ENCODE measurements at regions not wholly inside any gene's neighbourhood (a gene's known extent, or its start where the extent isn't known, plus 50 kb on each side); places are given as distances from the start of the nearest gene placed in this dataset.

- no peaks in the 10 kb centered on the region for H3K9me3 ChIP-seq
- intact Hi-C loops (cut with DNase I): no loop called here
- no peaks in the 10 kb centered on the region for H3K4me1 ChIP-seq
- H3K36me3 ChIP-seq: no peaks in the 10 kb centered on the region
- H3K4me3 ChIP-seq: no peak overlapping the region
- no peak for DNase-seq
- no peaks in the 10 kb centered on the region for H3K27me3 ChIP-seq
- TF ChIP-seq POLR2A (IDR thresholded peaks at IDR 0.05): no peak
- TF ChIP-seq CTCF (IDR thresholded peaks at IDR 0.05): no peak
- TF ChIP-seq POLR2AphosphoS5 (IDR thresholded peaks at IDR 0.05): no peak
- no peak for TF ChIP-seq EP300 (IDR thresholded peaks at IDR 0.05)
- WGBS, 2 donors: 11 to 52% methylated on average over 4 of the region's 4 CpGs
- no peak overlapping the region for H3K27ac ChIP-seq
These were observed 108.1 kb downstream of the AQP4 start for GRCh38 chr18:26757263-26758019.

GRCh38 chr18:26756556-26756955 lies 109.0 kb downstream of the AQP4 start:
- Histone ChIP-seq H3K36me3 (no peaks in the 10 kb centered on the region), H3K27ac (no peak overlapping the region), H3K9me3 (no peaks in the 10 kb centered on the region), H3K27me3 (no peaks in the 10 kb centered on the region), H3K4me1 (no peaks in the 10 kb centered on the region), H3K4me3 (no peak overlapping the region)
- intact Hi-C loops (cut with DNase I): no loop called here
- no peak for DNase-seq
- WGBS, 2 donors: 28 to 72% methylated on average over 2 of the region's 2 CpGs
- no peak for TF ChIP-seq EP300 (IDR thresholded peaks at IDR 0.05)
- TF ChIP-seq POLR2AphosphoS5 (IDR thresholded peaks at IDR 0.05): no peak
- no peak for TF ChIP-seq CTCF (IDR thresholded peaks at IDR 0.05)
- no peak for TF ChIP-seq POLR2A (IDR thresholded peaks at IDR 0.05)

- TF ChIP-seq CTCF (IDR thresholded peaks at IDR 0.05) (no peak), EP300 (IDR thresholded peaks at IDR 0.05) (no peak), POLR2AphosphoS5 (IDR thresholded peaks at IDR 0.05) (no peak), POLR2A (IDR thresholded peaks at IDR 0.05) (no peak)
- no peaks in the 10 kb centered on the region for H3K4me1 ChIP-seq
- H3K27me3 ChIP-seq: no peaks in the 10 kb centered on the region
- 23 to 64% methylated on average over 10 of the region's 10 CpGs for WGBS, 2 donors
- intact Hi-C loops (cut with DNase I): no loop called here
- H3K27ac ChIP-seq: no peak overlapping the region
- DNase-seq: no peak
- H3K36me3 ChIP-seq: no peaks in the 10 kb centered on the region
- H3K9me3 ChIP-seq: no peaks in the 10 kb centered on the region
- H3K4me3 ChIP-seq: no peak overlapping the region
These were observed 118.6 kb downstream of the AQP4 start for GRCh38 chr18:26746826-26747475.

GRCh38 chr18:26746398-26746797 lies 119.1 kb downstream of the AQP4 start:
- Histone ChIP-seq H3K4me3 (no peak overlapping the region), H3K27me3 (no peaks in the 10 kb centered on the region), H3K27ac (no peak overlapping the region), H3K36me3 (no peaks in the 10 kb centered on the region), H3K4me1 (no peaks in the 10 kb centered on the region), H3K9me3 (no peaks in the 10 kb centered on the region)
- intact Hi-C loops (cut with DNase I): no loop called here
- DNase-seq: no peak
- TF ChIP-seq CTCF (IDR thresholded peaks at IDR 0.05) (no peak), POLR2AphosphoS5 (IDR thresholded peaks at IDR 0.05) (no peak), POLR2A (IDR thresholded peaks at IDR 0.05) (no peak), EP300 (IDR thresholded peaks at IDR 0.05) (no peak)
- WGBS, 2 donors: 53 to 65% methylated on average over 5 of the region's 5 CpGs

All from sigmoid colon (tissue), 6 donors.